ENCODE measurements at regions not wholly inside any gene's neighbourhood (a gene's known extent, or its start where the extent isn't known, plus 50 kb on each side); places are given as distances from the start of the nearest gene placed in this dataset.

DNA sequence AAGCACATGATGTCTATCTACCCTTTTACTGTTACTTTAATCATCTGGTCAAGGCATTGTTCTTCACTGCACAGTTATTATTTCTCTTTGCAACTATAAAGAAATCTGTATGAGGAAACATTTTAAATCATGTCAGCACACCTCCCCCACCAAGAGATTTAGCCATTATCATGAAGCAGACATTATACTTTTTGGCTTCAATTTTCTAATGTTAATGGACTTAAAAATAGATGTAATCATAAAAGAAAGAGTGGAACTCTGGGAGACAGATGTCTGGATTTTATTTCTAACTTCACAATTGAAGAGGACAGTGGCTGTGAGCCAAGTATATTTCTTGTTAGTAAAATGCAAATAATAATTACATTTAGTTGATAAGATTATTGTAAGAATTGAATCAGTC, 932.4 kb downstream of the TAF11L14 start:
- H3K4me1 ChIP-seq (ENCODE audit: control insufficient read depth, low read length) = no peaks in the 10 kb centered on the region
- TF ChIP-seq, protein P1, sequence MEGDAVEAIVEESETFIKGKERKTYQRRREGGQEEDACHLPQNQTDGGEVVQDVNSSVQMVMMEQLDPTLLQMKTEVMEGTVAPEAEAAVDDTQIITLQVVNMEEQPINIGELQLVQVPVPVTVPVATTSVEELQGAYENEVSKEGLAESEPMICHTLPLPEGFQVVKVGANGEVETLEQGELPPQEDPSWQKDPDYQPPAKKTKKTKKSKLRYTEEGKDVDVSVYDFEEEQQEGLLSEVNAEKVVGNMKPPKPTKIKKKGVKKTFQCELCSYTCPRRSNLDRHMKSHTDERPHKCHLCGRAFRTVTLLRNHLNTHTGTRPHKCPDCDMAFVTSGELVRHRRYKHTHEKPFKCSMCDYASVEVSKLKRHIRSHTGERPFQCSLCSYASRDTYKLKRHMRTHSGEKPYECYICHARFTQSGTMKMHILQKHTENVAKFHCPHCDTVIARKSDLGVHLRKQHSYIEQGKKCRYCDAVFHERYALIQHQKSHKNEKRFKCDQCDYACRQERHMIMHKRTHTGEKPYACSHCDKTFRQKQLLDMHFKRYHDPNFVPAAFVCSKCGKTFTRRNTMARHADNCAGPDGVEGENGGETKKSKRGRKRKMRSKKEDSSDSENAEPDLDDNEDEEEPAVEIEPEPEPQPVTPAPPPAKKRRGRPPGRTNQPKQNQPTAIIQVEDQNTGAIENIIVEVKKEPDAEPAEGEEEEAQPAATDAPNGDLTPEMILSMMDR (IDR thresholded peaks at IDR 0.05; ENCODE audit: low read depth, low read length, poor library complexity, severe bottlenecking) = no peak
- no peak for TF ChIP-seq EZH2phosphoT487 (IDR thresholded peaks at IDR 0.05; ENCODE audit: borderline replicate concordance, low read length)
- no peaks in the 10 kb centered on the region for H3F3A ChIP-seq (ENCODE audit: control insufficient read depth, insufficient read depth)
- H3K9me3 ChIP-seq (ENCODE audit: control insufficient read depth, insufficient read depth, low read length) = peaks cover 3% of the 10 kb centered on the region; the same call in 1 of the 2 replicates
- H3K4me3 ChIP-seq (ENCODE audit: low read length) = no peak overlapping the region
- H4K20me1 ChIP-seq (ENCODE audit: control insufficient read depth, insufficient read depth, low read depth, low read length) = no peaks in the 10 kb centered on the region
- H3K9me2 ChIP-seq (replicated peaks; ENCODE audit: control insufficient read depth, low read length) = no peaks in the 10 kb centered on the region
- no peaks in the 10 kb centered on the region for H3K27me3 ChIP-seq (ENCODE audit: control insufficient read depth, low read length)
- no peaks in the 10 kb centered on the region for H3K79me2 ChIP-seq (ENCODE audit: control insufficient read depth, low read length)
- H3K27ac ChIP-seq (ENCODE audit: low read depth, low read length) = no peak overlapping the region
- no peaks in the 10 kb centered on the region for H3K36me3 ChIP-seq (ENCODE audit: control insufficient read depth, low read length)
- H3K4me2 ChIP-seq (ENCODE audit: low read length) = no peak overlapping the region

DNA sequence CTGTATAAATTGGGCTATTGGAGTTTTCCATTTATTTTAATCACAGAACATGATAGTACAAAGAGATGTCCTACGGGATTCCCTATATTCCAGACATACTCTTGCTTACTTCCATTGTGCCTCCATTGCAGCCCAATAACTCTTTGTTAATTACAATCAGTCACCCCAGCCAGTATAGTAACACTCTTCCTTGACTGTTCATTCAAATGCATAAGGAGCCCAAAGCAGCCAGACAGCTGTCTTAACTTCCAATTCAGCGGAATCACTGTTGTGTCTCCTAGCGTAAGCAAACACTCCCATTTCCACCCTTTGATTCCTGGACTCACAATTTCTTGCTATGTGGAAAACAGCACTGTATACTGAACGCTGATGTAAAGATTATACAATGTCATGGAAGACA, 942.3 kb downstream of the TAF11L14 start:
- Histone ChIP-seq H4K20me1 (ENCODE audit: control insufficient read depth, insufficient read depth, low read depth, low read length) (no peaks in the 10 kb centered on the region), H3K27ac (ENCODE audit: low read depth, low read length) (no peak overlapping the region), H3K4me2 (ENCODE audit: low read length) (no peak overlapping the region), H3K9me2 (replicated peaks; ENCODE audit: control insufficient read depth, low read length) (no peaks in the 10 kb centered on the region), H3K36me3 (ENCODE audit: control insufficient read depth, low read length) (no peaks in the 10 kb centered on the region), H3K9me3 (ENCODE audit: control insufficient read depth, insufficient read depth, low read length) (peaks cover 1% of the 10 kb centered on the region; the same call in 1 of the 2 replicates), H3K4me1 (ENCODE audit: control insufficient read depth, low read length) (no peaks in the 10 kb centered on the region), H3F3A (ENCODE audit: control insufficient read depth, insufficient read depth) (no peaks in the 10 kb centered on the region), H3K79me2 (ENCODE audit: control insufficient read depth, low read length) (no peaks in the 10 kb centered on the region), H3K27me3 (ENCODE audit: control insufficient read depth, low read length) (no peaks in the 10 kb centered on the region), H3K4me3 (ENCODE audit: low read length) (no peak overlapping the region)
- TF ChIP-seq EZH2phosphoT487 (IDR thresholded peaks at IDR 0.05; ENCODE audit: borderline replicate concordance, low read length) = no peak
- TF ChIP-seq, protein P1 (IDR thresholded peaks at IDR 0.05; ENCODE audit: low read depth, low read length, poor library complexity, severe bottlenecking) = no peak

DNA sequence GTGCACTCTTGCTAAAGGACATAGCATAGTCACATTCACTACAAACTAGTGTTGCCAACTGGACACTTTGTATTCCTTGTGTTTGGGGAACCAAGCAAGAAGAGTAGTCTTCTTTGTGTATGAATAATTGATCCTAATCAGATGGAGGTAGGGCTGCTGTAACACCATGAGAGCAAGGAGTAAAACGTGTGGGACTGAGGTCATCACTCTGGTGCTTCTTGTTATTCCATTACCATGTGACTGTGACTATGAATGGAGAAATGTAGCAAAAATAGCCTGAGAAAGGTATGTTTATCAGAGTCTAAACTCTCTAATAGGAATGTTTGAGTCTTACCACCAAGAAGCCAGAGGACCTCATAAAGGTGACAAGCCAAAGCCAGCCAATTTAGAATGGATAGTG, 966.9 kb downstream of the TAF11L14 start:
- no peaks in the 10 kb centered on the region for H4K20me1 ChIP-seq (ENCODE audit: control insufficient read depth, insufficient read depth, low read depth, low read length)
- TF ChIP-seq, protein P1 (IDR thresholded peaks at IDR 0.05; ENCODE audit: low read depth, low read length, poor library complexity, severe bottlenecking) = no peak
- no peak for TF ChIP-seq EZH2phosphoT487 (IDR thresholded peaks at IDR 0.05; ENCODE audit: borderline replicate concordance, low read length)
- H3F3A ChIP-seq (ENCODE audit: control insufficient read depth, insufficient read depth) = no peaks in the 10 kb centered on the region
- H3K4me2 ChIP-seq (ENCODE audit: low read length) = no peak overlapping the region
- H3K4me3 ChIP-seq (ENCODE audit: low read length) = no peak overlapping the region
- no peak overlapping the region for H3K27ac ChIP-seq (ENCODE audit: low read depth, low read length)
- no peaks in the 10 kb centered on the region for H3K36me3 ChIP-seq (ENCODE audit: control insufficient read depth, low read length)
- no peaks in the 10 kb centered on the region for H3K27me3 ChIP-seq (ENCODE audit: control insufficient read depth, low read length)
- H3K9me2 ChIP-seq (replicated peaks; ENCODE audit: control insufficient read depth, low read length) = no peaks in the 10 kb centered on the region
- H3K9me3 ChIP-seq (ENCODE audit: control insufficient read depth, insufficient read depth, low read length) = no peaks in the 10 kb centered on the region
- H3K79me2 ChIP-seq (ENCODE audit: control insufficient read depth, low read length) = no peaks in the 10 kb centered on the region
- H3K4me1 ChIP-seq (ENCODE audit: control insufficient read depth, low read length) = no peaks in the 10 kb centered on the region

DNA sequence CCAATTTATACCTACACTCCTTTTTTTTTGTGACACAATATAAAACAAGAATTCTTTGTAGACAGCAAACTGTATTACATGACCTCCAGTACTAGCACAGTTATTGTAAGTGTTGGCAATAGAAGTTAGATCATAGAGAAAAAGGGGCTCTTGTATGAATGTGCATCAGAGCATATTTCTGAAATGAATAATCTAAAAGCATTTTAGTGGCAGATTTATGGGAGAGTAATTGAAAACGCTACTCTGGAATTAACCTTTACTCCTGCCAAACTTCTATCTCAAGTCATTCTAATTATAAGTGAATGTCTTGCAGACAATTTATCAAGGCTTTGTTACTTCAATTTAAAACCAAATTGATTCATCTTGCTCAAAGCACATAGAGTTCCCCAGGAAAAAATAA, 968.1 kb downstream of the TAF11L14 start:
- Histone ChIP-seq H3K4me1 (ENCODE audit: control insufficient read depth, low read length) (no peaks in the 10 kb centered on the region), H4K20me1 (ENCODE audit: control insufficient read depth, insufficient read depth, low read depth, low read length) (no peaks in the 10 kb centered on the region), H3K27ac (ENCODE audit: low read depth, low read length) (no peak overlapping the region)

More for the DNA sequence above, 968.1 kb downstream of the TAF11L14 start:
- no peaks in the 10 kb centered on the region for H3F3A ChIP-seq (ENCODE audit: control insufficient read depth, insufficient read depth)
- no peaks in the 10 kb centered on the region for H3K79me2 ChIP-seq (ENCODE audit: control insufficient read depth, low read length)
- no peaks in the 10 kb centered on the region for H3K9me2 ChIP-seq (replicated peaks; ENCODE audit: control insufficient read depth, low read length)
- no peaks in the 10 kb centered on the region for H3K9me3 ChIP-seq (ENCODE audit: control insufficient read depth, insufficient read depth, low read length)
- H3K4me2 ChIP-seq (ENCODE audit: low read length) = no peak overlapping the region
- no peaks in the 10 kb centered on the region for H3K27me3 ChIP-seq (ENCODE audit: control insufficient read depth, low read length)
- no peak overlapping the region for H3K4me3 ChIP-seq (ENCODE audit: low read length)
- TF ChIP-seq EZH2phosphoT487 (IDR thresholded peaks at IDR 0.05; ENCODE audit: borderline replicate concordance, low read length) = no peak
- TF ChIP-seq, protein P1 (IDR thresholded peaks at IDR 0.05; ENCODE audit: low read depth, low read length, poor library complexity, severe bottlenecking) = no peak
- H3K36me3 ChIP-seq (ENCODE audit: control insufficient read depth, low read length) = no peaks in the 10 kb centered on the region
